SK-N-MC (cell line): ENCODE measurements at regions not wholly inside any gene's neighbourhood (a gene's known extent, or its start where the extent isn't known, plus 50 kb on each side); places are given as distances from the start of the nearest gene placed in this dataset.

Experiments
- FOXP2 ChIP-seq: optimal IDR thresholded peaks from 2 replicates; pipeline ENCODE3; 2011; ENCODE audit warnings: mild to moderate bottlenecking, moderate library complexity; ENCODE audit not compliant: insufficient read depth; ENCODE audit errors: extremely low read length, control extremely low read depth
- POLR2AphosphoS5 ChIP-seq: IDR thresholded peaks from 2 replicates; pipeline ENCODE4 v1.6.1; 2012; ENCODE audit warnings: mild to moderate bottlenecking, low read depth, low read length, borderline replicate concordance

DNA sequence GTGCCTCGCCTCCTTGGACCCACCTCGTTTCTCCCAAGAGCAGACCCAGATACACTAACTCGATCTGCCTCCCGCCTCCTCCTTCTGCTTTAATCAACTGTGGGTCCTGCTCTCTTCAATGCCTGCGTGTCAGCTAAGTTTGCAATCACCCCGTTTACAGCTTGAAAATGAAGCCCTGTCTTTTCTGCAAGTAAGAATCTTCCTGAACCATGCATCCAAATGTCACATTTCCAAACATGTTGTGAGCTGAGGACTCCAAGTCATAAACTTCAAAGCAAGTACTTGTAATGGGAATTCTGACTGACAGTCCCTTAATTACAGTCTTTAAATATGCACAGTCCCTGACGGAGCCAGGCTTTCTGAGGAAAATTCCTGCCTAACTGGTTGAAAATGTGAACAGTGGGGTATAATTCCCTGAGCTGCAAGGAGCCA, 154.9 kb upstream of the UQCRFS1 start:
- TF ChIP-seq FOXP2 (no peak), POLR2AphosphoS5 (no peak)
